ENCODE measurements at regions not wholly inside any gene's neighbourhood (a gene's known extent, or its start where the extent isn't known, plus 50 kb on each side); places are given as distances from the start of the nearest gene placed in this dataset.

DNA sequence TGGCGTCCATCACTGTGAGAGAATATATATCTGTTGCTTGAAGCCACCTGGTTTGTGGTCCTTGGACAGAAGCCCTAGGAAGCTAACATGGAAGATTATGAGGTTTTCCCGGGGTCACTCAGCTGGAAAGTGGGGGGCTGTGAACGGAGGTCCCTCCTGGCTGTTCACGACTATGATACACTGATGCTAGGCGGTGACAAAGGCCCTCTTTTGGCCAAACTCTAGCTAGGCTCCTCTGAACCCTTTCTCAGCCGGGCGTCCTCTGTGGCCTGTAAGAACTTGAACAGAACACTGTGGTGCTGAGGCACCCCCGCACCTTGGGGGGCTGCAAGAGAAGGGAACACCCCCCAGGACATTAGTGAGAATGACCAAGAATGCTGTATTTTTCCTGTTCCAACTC lies 164.6 kb downstream of the TFCP2L1 start:
- no peak for DNase-seq

DNA sequence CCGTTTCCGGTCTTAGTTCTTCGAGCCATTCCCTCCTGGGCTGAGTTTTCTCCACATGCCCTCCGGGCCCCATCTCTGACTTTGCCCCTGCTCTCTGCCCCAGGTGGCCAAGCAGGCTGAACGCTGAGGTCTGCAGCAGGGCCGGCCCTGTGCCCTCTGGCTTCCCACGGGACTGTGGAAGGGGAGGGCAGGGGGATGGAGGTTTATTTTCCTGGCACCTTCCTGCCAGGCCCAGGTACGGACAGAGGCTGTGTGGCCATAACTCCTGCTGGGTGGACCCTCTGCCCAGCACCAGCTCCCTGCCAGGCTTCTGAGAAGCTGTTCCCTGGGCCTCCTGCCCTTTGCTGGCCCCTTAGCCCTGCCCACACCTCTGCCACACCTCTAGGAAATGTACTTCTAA lies 164.0 kb downstream of the TFCP2L1 start:
- no peak for DNase-seq

DNA sequence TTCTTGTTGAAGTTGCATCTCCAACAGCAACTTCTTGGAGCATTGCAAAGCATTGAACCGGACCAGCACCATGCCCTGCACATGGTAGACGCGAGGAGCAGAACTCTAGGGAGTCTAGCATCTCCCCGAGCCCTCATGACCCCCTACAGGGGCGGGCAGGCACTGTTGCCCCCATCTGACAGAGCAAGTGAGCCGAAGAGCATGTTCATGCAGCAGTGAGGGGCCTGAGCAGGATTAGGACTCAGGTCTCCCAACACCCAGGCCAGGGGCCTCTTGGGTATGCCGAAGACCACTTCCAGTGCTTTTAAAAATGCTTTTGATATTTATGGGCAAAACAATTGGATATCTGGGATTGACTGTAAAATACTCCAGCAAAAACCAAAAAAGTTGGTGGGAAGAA lies 163.3 kb downstream of the TFCP2L1 start:
- no peak for DNase-seq

DNA sequence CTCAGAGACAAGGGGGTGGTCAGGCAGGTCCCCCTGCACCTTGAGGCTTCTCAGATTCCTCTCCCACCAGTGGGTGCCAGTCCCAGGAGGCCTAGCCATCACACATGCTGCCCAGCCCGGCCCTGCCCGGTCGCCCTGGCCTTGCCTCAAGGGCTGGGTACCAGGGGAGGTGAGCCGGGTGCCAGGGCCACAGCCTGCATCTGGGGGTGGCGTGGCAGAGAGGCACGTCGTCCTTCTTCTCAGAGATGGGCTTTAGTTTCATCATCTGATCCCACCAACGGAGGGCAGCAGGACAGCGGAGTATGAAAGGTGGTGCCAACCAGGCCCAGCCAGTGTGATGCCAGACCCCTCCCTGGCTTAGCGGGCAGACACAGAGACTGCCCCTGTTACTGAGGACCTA lies 161.7 kb downstream of the TFCP2L1 start:
- no peak for DNase-seq

DNA sequence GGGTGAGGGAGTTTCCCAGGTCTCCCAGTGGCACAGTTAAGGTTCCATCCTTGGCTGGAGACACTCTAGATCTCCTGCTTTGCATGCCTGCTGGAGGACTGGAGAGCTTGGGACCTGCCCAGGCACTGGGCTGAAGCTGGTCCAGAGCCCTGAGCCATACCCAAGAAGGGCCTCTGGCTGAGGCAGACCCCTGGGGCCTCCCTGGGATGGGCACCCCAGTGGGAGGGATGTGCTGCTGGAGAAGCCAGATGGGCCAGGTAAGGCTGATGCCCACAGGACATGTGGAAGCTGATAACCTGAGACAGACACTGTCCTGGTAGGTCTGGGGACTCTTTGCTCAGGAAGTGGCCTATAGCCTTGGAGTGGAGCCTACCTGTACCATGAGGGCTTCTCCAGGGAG lies 160.7 kb downstream of the TFCP2L1 start:
- DNase-seq = no peak

DNA sequence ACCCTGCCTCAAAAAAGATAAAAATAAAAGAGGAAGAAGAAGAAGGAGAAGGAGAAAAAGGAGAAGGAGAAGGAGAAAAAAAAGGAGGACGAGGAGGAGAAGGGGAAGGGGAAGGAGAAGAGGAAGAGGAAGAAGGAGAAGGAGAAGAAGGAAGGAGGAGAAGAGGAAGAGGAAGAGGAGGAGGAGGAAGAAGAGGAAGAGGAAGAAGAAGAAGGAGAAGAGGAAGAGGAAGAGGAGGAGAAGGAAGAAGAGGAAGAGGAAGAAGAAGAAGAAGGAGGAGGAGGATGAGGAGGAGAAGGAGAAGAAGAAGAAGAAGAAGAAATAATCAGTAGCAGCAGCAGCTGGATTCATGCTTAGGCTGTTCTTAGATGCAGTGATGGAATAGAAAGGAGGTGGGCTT lies 159.7 kb downstream of the TFCP2L1 start:
- no peak for DNase-seq

DNA sequence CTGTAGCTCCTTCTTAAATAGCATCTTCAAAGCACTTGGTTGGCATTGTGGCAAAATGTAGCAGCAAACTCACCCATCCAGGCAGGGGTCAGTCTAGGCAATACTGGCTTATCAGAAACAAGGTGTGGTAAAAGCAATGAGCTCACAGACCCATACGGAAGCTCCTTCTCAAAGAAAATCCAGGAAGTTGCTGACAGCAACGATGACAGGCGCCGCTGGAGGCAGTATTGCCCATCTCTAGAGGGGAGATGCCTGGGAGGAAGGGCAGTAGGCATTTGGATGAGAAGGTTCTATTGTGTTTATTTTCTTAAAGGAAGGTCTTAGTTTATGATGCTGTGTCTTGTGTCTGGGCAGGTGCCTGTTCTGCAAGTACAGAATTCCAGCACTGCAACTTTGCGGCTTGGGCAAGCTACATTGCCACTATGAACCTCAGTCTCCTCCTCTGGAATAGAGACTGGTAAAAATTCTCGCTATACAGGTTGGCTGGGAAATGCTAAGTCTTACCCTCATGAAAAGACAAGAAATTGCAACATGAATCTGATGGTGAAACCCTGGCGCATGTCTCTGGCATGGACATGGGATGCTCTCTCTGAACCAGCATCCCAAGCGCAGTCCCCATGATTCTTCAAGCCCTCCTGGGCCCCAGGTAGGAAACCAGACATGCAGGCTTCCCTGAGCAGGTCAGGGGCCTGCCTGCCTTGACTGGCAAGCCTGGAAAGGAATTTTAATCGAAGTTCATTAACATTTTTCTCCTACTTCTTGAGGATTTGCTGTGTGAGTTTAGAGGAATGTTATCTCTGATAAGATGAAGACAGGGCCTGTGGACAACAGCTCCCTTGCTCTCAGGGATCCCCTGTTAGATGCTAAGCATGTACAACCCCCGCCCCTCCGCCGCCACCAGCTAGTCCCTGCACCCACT lies 156.0 kb downstream of the TFCP2L1 start:
- no peak for DNase-seq

DNA sequence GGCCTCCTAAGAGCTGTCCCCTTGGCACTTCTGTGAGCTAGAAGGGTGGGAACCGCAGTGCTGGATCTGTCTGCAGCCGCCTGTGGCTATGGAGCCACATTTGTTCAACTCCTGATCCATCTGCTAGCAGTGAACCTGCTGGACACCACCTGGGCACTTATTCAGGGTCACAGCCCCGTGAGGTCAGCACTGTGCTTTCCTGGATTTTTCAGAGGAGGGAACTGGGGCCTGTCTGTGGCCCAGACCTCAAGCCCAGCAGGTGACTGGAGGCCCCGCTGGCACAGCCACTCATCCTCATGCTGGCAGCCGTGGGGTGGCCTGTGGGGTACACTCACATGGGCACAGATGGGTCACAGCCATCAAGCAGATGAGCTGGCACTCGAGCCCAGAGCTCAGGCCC lies 155.3 kb downstream of the TFCP2L1 start:
- no peak for DNase-seq

DNA sequence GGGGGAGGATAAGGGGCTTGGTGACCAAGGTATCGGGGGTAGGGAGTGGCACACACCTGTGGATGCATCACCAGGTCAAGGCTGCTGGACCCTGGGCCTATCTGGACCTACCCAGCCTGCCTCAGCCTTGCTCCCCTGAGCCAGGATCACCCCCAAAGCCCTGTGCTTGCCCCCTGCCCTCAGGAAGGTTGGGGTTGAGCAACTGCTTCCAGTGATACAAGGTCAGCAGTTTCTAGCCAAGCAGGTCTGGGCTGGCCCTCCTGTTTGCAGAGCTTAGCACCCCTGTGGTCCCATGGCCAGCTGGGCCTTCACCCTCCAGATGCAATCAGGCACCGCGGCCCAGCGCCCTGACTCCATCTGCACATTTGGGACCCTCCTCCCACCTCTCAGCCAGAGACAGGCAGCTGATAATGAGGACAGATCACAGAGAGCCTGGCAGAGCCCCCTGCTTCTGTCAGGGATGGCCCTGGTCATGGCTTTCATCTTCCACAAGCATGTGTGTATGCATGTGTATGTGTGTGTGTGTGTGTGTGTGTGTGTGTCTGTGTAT lies 154.6 kb downstream of the TFCP2L1 start:
- DNase-seq = no peak

DNA sequence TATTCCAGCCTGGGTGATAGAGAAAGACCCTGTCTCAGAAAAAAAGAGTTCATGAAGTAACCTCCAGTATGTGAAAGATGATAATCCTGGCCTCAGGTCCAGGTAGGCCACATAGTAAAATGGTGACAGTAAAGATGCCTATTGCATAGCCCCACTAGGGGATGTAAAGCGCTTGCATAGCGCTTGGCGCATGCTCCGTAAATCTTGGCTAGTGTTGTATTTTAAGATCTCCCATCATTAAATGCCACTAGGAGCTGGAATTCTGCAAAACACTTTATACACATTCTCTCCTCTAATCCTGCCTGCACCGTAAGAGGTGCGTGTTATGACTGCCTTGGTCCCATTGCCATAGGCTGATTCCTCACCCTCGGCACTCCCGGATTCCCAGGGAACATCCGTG lies 153.6 kb downstream of the TFCP2L1 start:
- DNase-seq = no peak

DNA sequence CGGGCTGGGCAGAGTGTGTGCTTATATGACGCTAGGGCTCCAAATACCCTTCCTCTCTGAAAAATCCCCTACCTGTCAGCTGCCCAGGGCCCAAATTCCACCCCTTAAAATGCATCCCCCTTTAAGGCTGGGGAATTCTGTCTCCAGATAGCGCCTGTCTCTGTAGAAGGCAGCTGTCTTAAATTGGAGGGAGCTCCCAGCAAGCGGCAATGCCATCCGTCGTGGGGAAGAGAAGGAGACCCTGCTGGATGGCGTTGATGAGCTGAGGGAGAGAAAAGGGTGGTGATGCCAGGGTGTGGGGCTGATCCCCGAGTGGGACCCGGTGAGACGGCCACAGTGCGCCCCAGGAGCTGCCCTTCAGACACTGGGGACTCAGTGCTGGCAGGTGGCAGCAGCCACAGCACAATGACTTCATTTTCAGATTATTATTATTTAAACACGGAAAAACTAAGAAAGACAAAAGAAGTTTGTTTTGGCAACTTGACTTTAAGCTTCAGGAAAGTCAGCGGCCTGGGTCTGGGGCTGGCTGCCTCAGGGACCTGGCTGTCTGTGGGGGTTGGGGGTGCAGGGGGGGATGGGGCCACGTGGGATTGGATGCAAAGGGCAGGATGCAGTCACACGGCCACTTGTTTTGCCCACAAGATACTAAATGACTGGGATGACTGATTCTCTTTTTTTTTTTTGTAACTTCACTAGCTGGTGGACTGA lies 152.8 kb downstream of the TFCP2L1 start:
- DNase-seq = no peak

DNA sequence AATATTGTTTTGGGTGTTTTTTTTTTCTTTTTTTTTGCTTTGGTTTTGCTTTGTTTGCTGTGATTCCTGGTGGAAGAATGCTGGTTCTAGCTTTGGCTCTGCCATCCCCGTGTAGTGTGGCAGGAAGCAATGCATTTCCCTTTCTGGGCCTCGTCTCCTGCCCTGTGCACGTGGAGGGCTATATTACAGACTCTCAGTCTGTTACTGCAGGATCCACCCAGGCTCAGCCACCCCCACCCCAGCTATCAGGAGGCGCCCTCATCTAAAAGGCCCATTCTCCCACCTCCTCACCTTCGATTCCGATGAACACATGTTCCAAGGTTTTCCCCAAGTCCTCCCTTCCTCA lies 152.3 kb downstream of the TFCP2L1 start:
- DNase-seq = no peak

DNA sequence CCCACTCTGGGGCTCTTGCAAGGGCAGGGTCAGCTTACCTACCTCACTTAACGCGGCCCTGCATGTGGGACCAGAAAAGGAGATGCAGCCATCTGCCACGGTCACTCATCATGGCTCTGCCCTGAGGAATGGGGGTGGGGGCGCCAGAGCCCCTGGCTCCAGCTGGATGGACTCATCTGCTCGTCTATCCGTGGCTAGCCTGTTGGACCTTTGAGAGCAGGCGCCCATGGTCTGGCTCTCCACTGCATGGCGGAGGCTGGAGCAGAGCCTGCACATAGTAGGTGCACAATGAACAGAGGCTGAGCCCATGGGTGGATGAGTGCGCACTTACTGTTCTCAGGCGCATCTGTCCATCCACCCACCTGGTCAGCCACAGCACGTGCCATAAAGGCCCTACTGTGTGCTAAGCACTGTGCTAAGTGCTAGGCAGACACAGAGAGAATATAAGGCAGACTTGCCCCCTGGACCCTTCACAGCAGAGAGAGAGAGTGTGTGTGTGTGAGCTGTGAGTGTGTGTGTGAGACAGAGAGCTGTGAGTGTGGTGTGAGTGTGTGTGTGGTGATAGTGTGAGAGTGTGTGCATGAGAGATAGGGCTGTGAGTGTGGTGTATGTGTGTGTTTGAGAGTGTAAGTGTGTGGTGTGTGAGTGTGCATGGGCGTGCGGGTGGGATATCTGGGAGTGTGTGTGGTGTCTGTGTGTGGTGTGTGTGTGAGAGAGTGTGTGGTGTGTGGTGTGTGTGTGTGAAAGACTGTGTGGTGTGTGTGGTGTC lies 151.3 kb downstream of the TFCP2L1 start:
- DNase-seq = no peak

DNA sequence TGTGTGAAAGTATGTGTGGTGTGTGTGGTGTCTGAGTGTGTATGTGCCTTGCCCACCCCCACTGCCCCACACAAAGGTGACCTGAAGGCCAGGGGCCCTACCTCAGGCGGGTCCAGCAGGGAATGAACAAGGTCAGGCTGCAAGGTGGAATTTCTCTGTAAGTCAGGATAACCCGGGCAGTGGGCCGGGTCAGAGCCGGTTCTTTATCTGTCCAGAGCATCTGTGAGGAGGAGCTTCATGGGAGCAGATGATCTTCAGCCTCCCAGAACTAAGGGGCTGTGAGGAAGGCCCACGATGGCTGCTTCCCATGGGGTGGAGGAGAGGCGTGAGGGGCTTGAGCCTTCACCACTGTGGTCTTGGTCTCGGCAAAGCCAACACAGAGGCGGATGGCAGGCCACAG lies 150.3 kb downstream of the TFCP2L1 start:
- no peak for DNase-seq

DNA sequence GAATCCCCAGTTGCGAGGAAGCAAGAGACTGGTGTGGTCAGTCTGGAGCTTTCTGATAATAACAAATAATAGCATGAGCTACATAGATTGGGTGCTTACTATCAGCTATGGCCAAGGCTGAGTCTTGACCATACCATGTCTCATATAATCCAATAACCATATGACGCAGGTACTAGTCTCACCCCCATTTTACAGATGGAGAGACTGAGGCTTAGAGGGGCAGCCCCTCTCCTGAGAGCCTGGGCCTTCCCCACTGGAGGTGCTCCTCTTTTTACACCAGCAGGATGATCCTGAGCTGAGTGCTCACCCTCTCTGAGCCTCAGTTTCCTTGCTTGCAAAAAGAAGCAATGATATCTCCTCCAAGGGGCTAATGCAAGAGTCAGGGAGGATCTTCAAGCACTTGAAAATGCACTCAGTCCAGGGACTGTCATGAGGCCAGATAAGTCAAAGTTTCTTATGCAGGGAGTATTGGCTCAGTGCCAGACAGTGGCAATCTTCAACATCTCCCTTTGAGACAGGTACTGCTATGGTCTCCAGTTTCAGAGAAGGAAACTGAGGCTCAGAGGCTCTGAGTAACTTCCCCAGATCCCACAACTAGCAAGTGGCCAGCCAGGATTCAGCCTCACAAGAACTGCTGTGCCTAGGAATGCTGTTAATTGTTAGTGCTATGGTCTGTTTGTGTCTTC lies 149.7 kb downstream of the TFCP2L1 start:
- no peak for DNase-seq

DNA sequence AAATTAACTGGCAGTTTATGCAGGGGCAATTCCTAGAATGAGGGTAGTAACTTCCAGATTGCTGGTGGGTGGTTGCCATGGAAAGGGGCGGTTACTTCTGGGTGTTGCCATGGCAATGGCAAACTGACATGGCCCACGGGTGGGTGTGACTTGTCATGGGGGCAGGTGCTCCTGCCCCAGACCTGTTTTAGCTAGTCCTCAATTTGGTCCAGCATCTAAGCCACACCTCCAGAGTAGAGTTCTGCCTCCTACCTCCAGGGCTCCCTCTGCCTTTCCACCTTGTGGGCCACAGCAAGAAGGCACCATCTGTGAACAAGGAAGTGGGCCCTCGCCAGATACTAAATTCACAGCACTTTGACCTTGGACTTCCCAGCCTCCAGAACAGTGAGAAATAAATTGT lies 148.7 kb downstream of the TFCP2L1 start:
- no peak for DNase-seq

DNA sequence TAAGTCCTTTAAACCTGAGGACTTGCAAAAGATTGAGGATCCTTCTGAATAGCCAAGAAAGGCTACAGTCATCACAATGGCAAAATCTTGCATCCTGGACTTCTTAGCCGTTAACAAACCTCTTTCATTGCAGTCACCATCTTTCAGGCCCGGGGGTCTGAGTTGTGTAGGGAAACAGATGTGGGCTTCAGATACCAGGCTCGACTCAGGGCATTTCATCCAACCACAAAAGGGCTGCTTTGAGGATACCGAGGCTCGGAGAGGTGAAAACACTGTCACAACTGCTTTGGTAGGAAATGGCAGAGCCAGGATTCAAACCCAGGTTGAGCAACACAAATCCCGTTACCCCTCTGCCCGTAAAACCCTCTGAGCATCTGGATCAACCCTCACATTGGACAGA lies 147.4 kb downstream of the TFCP2L1 start:
- DNase-seq = no peak

DNA sequence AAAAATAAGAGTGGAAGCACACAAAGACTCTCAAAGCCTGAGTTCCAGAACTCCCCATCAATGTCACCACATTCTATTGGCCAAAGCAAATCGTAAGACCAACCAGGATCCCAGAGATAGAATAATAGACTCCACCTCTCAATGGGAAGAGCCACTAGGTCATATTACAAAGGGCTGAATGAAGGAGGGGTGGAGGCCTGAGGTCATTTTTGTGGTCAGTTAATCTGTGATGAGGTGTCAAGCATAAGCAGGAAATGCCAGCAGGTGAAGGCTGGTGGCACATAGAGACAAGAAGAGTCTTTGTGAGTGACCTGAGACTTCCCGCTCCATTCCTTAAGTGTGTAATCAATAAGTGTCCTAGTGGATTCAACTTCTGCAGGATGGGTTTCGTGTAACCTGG lies 144.3 kb downstream of the TFCP2L1 start:
- DNase-seq = no peak

DNA sequence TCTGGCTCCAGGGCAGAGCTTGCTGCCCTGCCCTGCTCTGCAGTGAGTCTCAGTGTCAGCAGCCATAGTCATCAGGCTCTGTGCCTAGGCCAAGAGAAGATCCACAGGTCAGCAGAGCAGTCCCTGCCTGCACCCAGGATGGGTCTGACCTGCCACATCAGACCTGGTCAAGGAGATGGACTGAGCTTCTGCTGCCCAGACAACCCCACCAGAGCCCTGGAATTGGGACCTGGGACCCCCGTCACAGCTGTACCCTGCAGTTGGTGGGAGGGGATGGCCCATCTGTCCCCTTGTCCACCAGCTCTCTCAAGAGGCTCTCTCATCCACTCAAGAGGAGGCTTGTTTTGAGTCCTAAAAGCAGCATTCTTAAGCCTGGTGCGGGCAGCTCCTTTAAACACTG lies 142.6 kb downstream of the TFCP2L1 start:
- no peak for DNase-seq

DNA sequence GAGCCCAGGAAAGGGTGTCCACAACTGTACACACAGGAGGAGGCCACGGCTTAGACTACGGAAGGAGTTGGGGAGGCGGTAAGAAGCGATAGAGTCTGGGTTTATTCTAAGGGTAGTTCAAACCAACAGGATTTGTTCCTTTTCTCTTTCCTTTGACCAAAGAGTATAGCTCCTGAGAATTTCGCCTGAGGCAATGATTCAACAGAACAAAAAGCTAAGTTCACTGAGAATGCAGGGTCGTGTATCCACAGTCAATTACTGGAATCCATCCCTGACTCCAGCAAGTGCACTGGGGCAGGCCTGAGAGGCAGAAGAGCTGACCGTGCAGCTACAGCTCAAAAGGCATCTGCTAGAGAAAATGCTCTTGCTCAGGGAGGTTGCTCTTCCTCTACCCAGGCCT lies 140.9 kb downstream of the TFCP2L1 start:
- no peak for DNase-seq

DNA sequence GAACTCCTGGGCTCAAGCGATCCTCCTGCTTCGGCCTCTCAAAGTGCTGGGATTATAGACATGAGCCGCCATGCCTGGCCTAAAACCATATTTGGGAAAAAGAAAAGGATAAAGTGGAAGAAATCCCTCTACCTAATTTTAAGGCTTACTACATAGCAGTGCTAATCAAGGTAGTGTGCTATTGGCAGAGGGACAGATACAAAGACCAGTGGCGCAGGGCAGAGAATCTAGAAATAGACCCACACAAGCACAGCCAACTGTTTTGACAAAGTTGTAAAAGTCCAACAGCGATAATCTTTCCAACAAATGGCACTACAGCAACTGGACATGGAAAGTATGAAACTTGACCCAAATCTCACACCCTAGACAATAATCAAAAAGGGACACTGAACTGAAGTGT lies 138.4 kb downstream of the TFCP2L1 start:
- DNase-seq = no peak

DNA sequence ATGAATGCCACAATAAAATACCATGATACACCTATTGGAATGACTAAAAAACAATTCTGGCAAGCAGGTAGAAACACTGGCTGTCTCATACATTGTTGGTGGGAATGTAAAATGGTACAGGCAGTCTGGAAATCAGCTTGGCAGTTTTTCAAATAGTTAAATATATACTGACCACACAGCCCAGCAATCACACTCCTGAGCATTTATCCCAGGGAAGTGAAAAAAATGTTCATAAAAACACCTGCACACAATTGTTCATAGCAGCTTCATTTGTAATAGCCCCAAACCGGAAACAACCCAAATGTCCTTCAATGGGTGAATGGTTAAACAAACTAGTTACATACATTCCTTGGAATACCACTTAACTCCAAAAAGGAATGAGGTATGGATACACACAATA lies 137.2 kb downstream of the TFCP2L1 start:
- DNase-seq = no peak

DNA sequence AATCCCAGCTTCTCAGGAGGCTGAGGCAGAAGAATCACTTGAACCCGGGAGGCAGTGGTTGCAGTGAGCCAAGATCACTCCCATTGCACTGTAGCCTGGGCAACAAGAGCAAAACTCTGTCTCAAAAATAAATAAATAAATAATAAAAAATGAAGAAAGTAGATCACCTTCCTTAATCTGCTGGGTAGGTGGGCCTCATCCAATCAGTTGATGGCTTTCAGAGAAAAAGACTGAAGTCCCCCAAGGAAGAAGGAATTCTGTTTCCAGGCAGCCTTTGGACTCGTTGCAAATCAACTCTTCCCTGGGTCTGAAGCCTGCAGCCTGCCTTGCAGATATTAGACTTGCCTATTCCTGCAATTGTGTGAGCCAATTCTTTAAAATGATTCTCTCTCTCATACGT lies 136.5 kb downstream of the TFCP2L1 start:
- no peak for DNase-seq

All from activated CD4-positive, CD25-positive, alpha-beta regulatory T cell treated with anti-CD3 and anti-CD28 coated beads, Interleukin-2, amount 50 U/mL, for 72 hours (primary cell).